OCI-LY3 (cell line): ENCODE measurements at regions not wholly inside any gene's neighbourhood (a gene's known extent, or its start where the extent isn't known, plus 50 kb on each side); places are given as distances from the start of the nearest gene placed in this dataset.

ENCODE experiments used
- H2AFZ ChIP-seq: fragments of 200-600, 300-600 bp; shearing (Covaris generic); 2 replicates; pipeline ENCODE4 v1.6.0; 2014; ENCODE audit warnings: antibody characterized with exemption, low read depth, low read length
- H3K27ac ChIP-seq: fragments of 200-600, 300-600 bp; sonication (generic); 2 replicates; pipeline ENCODE4 v1.5.1; 2014; ENCODE audit warnings: mild to moderate bottlenecking, low read length, moderate library complexity, mixed read lengths
- H3K27me3 ChIP-seq: fragments of 200-600, 300-600 bp; sonication (generic); 2 replicates; pipeline ENCODE4 v1.6.1; 2014; ENCODE audit warnings: low read depth, low read length, mixed read lengths
- H3K36me3 ChIP-seq: fragments of 200-600, 300-600 bp; sonication (generic); replicated peaks from 2 replicates; pipeline ENCODE3; 2014; ENCODE audit warnings: low read depth, low read length, mixed read lengths
- H3K4me1 ChIP-seq: fragments of 300-600, 200-600 bp; sonication (generic); 2 replicates; pipeline ENCODE4 v1.6.1; 2014; ENCODE audit warnings: low read length, mixed read lengths
- H3K4me2 ChIP-seq: fragments of 200-600, 300-600 bp; sonication (generic); 2 replicates; pipeline ENCODE4 v1.6.1; 2014; ENCODE audit warnings: low read length, mixed read lengths
- H3K4me3 ChIP-seq: fragments of 300-600, 200-600 bp; sonication (generic); 2 replicates; pipeline ENCODE4 v1.5.1; 2014; ENCODE audit warnings: antibody characterized with exemption, mild to moderate bottlenecking, low read length, moderate library complexity
- H3K79me2 ChIP-seq: fragments of 300-600, 200-600 bp; shearing (Covaris generic); 2 replicates; pipeline ENCODE4 v1.6.1; 2014; ENCODE audit warnings: mild to moderate bottlenecking, low read length, mixed read lengths
- H3K9ac ChIP-seq: fragments of 300-600, 200-600 bp; shearing (Covaris generic); 2 replicates; pipeline ENCODE4 v1.6.0; 2014; ENCODE audit warnings: mild to moderate bottlenecking, low read length, moderate library complexity
- H3K9me3 ChIP-seq: fragments of 200-600, 300-600 bp; shearing (Covaris generic); 2 replicates; pipeline ENCODE4 v1.6.1; 2014; ENCODE audit warnings: low read length, mixed read lengths; ENCODE audit not compliant: insufficient read depth
- H4K20me1 ChIP-seq: fragments of 200-600, 300-600 bp; sonication (generic); 2 replicates; pipeline ENCODE4 v1.6.1; 2016; ENCODE audit warnings: low read length, mixed read lengths; ENCODE audit not compliant: insufficient read depth
- CTCF ChIP-seq: fragments of 200-600, 300-600 bp; sonication (generic); IDR thresholded peaks from 2 replicates; pipeline ENCODE4 v1.5.1; 2014; ENCODE audit warnings: antibody characterized with exemption, low read length, low read depth
- EZH2phosphoT487 ChIP-seq: fragments of 200-600 bp; shearing (Covaris generic); IDR thresholded peaks from 2 replicates; pipeline ENCODE4 v1.6.1; 2018; ENCODE audit warnings: antibody characterized with exemption, mixed run types, low read depth

- peaks cover 38% of the 10 kb centered on the region for H3K79me2 ChIP-seq
- H3K4me1 ChIP-seq: peaks cover 2% of the 10 kb centered on the region; the same call in 1 of the 2 replicates
- H3K9ac ChIP-seq: no peak overlapping the region
- TF ChIP-seq CTCF (no peak), EZH2phosphoT487 (no peak)
- H2AFZ ChIP-seq: no peak overlapping the region
- H3K4me2 ChIP-seq: no peak overlapping the region
- H3K36me3 ChIP-seq: peaks cover 30% of the 10 kb centered on the region
- peaks cover 13% of the 10 kb centered on the region; the same call in 1 of the 2 replicates for H3K9me3 ChIP-seq
- no peaks in the 10 kb centered on the region for H3K27me3 ChIP-seq
- no peaks in the 10 kb centered on the region for H4K20me1 ChIP-seq
- no peak overlapping the region for H3K27ac ChIP-seq
- no peak overlapping the region for H3K4me3 ChIP-seq
Measured at GRCh38 chr14:105865266-105865903, 339.0 kb downstream of the TMEM121 start.

- no peak overlapping the region for H2AFZ ChIP-seq
- H4K20me1 ChIP-seq: no peaks in the 10 kb centered on the region
- no peak for TF ChIP-seq EZH2phosphoT487
- TF ChIP-seq CTCF: no peak
- no peaks in the 10 kb centered on the region for H3K27me3 ChIP-seq
- H3K36me3 ChIP-seq: peaks cover 22% of the 10 kb centered on the region
- H3K4me3 ChIP-seq: no peak overlapping the region
- H3K4me1 ChIP-seq: no peaks in the 10 kb centered on the region
- peaks cover 13% of the 10 kb centered on the region; the same call in 1 of the 2 replicates for H3K9me3 ChIP-seq
- no peak overlapping the region for H3K27ac ChIP-seq
- H3K4me2 ChIP-seq: no peak overlapping the region
- H3K79me2 ChIP-seq: peaks cover 30% of the 10 kb centered on the region
- H3K9ac ChIP-seq: no peak overlapping the region
Measured at GRCh38 chr14:105865904-105866840, 339.8 kb downstream of the TMEM121 start.

GRCh38 chr14:105866841-105867321 is 340.5 kb downstream of the TMEM121 start:
- Histone ChIP-seq H3K27me3 (no peaks in the 10 kb centered on the region), H2AFZ (no peak overlapping the region), H4K20me1 (no peaks in the 10 kb centered on the region), H3K9ac (no peak overlapping the region), H3K79me2 (peaks cover 23% of the 10 kb centered on the region), H3K27ac (no peak overlapping the region), H3K4me1 (no peaks in the 10 kb centered on the region), H3K9me3 (peaks cover 13% of the 10 kb centered on the region; the same call in 1 of the 2 replicates), H3K36me3 (peaks cover 16% of the 10 kb centered on the region), H3K4me3 (no peak overlapping the region), H3K4me2 (no peak overlapping the region)
- no peak for TF ChIP-seq EZH2phosphoT487

GRCh38 chr14:105867961-105868599 is 341.7 kb downstream of the TMEM121 start:
- Histone ChIP-seq H4K20me1 (no peaks in the 10 kb centered on the region), H3K27ac (no peak overlapping the region), H3K27me3 (no peaks in the 10 kb centered on the region), H3K9me3 (peaks cover 5% of the 10 kb centered on the region; the same call in 1 of the 2 replicates), H3K4me3 (no peak overlapping the region), H3K4me2 (no peak overlapping the region), H3K9ac (no peak overlapping the region), H3K79me2 (peaks cover 11% of the 10 kb centered on the region), H3K36me3 (peaks cover 7% of the 10 kb centered on the region), H2AFZ (no peak overlapping the region), H3K4me1 (no peaks in the 10 kb centered on the region)
- TF ChIP-seq EZH2phosphoT487: no peak
- no peak for TF ChIP-seq CTCF
